ENCODE measurements at regions not wholly inside any gene's neighbourhood (a gene's known extent, or its start where the extent isn't known, plus 50 kb on each side); places are given as distances from the start of the nearest gene placed in this dataset.
A peak's percentile ranks its signal among the peaks of the same experiment; 100 is the strongest.

GRCh38 chr3:29169451-29169850 is 111.4 kb upstream of the RBMS3 start:
- no peaks in the 10 kb centered on the region for H3K36me3 ChIP-seq
- peaks cover 10 to 14% (median 13%) of the 10 kb centered on the region in 4 donors for H3K4me1 ChIP-seq
- DNase-seq (no peak), ATAC-seq (ENCODE audit: low FRiP score in 2 of 2) (no peak)
- TF ChIP-seq POLR2AphosphoS5 (IDR thresholded peaks at IDR 0.05) = no peak
- whole genome bisulfite sequencing, 2 donors = 74 to 81% methylated on average over 3 of the region's 3 CpGs
- no peaks in the 10 kb centered on the region for H3K27me3 ChIP-seq
- H3K27ac ChIP-seq = no peak overlapping the region
- no peak overlapping the region for H3K4me3 ChIP-seq
- no peaks in the 10 kb centered on the region for H3K9me3 ChIP-seq

DNA sequence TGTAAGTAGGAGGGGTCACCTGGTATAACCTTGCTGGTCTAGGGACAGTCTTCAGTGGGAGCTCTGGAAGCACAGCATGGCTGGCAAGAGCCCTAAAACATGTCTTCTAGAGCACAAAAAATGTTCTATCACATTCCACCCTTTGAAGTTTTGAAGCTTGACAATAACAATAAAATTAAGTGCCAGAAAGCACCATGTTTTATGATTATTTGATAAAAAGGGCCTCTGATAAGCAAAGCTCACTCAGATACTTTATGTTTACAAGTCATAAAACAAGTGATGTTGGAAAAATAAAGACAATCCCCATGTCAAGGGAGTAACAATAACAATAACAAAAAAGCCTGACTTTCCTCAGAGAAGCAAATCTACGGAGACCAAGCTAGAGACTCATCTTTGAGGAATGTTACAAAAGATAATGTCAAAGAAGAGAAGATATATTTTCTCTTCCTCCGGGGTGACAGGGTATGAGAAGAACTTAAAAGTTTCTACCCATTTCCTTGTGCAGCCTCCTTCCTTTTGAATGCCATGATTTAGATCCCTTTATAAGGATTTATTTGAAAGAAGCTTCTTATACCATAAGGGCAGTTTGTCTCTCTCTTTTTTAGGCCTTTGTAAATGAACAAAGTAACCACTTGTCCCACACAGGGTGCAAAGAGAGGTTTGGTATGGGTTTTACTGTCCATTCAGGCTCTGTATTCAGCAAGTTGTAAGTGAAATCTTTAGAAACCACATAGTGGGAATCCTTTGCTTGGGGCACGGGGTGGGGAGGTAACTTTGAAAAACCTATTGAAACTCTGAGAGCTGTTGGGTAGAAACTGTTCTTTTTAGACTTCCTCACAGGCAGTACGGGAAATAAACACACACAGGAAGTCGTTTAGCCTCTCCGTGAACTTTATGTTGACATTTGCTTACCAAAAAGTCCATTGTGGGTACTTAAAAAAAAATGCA is 109.6 kb upstream of the RBMS3 start:
- Histone ChIP-seq H3K4me3 (no peak overlapping the region), H3K27ac (peak overlapping the region; percentile 11 to 77 (median 56)), H3K27me3 (no peaks in the 10 kb centered on the region), H3K9me3 (no peaks in the 10 kb centered on the region), H3K36me3 (no peaks in the 10 kb centered on the region), H3K4me1 (peaks cover 10 to 14% (median 13%) of the 10 kb centered on the region in 4 donors)
- TF ChIP-seq POLR2A (IDR thresholded peaks at IDR 0.05) (no peak), EP300 (IDR thresholded peaks at IDR 0.05) (peak in 1 of 4 donors; percentile 54), POLR2AphosphoS5 (IDR thresholded peaks at IDR 0.05) (peak in 1 of 2 donors; percentile 32)
- TF ChIP-seq, protein P1, sequence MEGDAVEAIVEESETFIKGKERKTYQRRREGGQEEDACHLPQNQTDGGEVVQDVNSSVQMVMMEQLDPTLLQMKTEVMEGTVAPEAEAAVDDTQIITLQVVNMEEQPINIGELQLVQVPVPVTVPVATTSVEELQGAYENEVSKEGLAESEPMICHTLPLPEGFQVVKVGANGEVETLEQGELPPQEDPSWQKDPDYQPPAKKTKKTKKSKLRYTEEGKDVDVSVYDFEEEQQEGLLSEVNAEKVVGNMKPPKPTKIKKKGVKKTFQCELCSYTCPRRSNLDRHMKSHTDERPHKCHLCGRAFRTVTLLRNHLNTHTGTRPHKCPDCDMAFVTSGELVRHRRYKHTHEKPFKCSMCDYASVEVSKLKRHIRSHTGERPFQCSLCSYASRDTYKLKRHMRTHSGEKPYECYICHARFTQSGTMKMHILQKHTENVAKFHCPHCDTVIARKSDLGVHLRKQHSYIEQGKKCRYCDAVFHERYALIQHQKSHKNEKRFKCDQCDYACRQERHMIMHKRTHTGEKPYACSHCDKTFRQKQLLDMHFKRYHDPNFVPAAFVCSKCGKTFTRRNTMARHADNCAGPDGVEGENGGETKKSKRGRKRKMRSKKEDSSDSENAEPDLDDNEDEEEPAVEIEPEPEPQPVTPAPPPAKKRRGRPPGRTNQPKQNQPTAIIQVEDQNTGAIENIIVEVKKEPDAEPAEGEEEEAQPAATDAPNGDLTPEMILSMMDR (IDR thresholded peaks at IDR 0.05) = no peak
- no peak for DNase-seq
- 26 to 29% methylated on average over 6 of the region's 6 CpGs for WGBS, 2 donors
- ATAC-seq (ENCODE audit: low FRiP score in 2 of 2) = no peak

- H3K9me3 ChIP-seq = no peaks in the 10 kb centered on the region
- no peak for ATAC-seq (ENCODE audit: low FRiP score in 2 of 2)
- WGBS, 2 donors = 54 to 63% methylated on average over 2 of the region's 2 CpGs
- H3K4me1 ChIP-seq = peaks cover 0 to 15% (median 4%) of the 10 kb centered on the region in 4 donors
- no peaks in the 10 kb centered on the region for H3K27me3 ChIP-seq
- no peak overlapping the region for H3K4me3 ChIP-seq
- DNase-seq = no peak
- no peak overlapping the region for H3K27ac ChIP-seq
- TF ChIP-seq, protein P1 (IDR thresholded peaks at IDR 0.05) = no peak
- no peaks in the 10 kb centered on the region for H3K36me3 ChIP-seq
Observed at GRCh38 chr3:29176501-29176900, 104.4 kb upstream of the RBMS3 start.

DNA sequence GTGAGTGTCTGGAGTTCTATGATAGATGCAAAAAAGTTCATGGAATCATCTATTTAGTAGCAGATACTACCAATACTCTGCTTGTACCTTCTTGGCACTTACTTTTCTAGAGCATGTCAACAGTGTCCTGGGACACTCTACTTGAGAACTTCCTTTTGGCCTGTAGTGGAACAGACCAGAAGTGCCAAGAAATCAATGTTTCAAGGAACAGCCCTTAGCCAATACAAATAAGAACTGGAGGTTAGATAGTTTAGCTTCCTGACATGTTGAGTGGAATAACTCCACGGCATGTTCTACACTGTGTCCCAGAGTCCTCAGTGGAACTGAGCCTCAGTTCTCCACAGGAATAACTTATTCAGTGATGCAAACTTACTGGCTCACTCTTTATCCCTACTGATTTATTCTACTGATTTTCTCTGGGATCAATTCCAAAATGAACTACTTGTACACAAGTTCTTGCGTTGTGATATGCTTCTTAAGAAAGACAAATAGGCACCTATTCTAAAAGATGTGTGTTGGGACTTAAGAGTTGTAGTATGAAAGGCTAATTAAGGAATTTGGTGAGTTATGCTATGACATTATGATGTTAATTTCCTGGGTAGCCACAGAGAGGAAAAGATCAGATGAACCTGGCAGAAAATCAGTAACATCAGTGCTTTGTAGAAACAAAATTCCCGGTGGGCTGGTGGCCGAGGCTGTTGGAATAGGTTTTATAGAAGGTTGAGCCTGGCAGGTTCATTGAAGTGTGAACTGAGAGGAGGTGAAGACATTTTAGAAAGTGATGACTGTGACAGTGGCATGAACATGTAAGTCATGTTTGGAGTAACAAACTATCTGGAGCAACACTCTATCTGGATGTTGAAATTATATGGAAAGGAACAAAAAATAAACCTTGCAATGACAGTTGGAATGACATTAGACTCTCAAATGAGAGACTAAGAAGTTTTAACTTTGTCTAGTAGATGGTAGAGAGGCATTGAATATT is 101.8 kb upstream of the RBMS3 start:
- Histone ChIP-seq H3K36me3 (no peaks in the 10 kb centered on the region), H3K4me3 (no peak overlapping the region), H3K27me3 (no peaks in the 10 kb centered on the region), H3K27ac (no peak overlapping the region), H3K9me3 (no peaks in the 10 kb centered on the region), H3K4me1 (peaks cover 0 to 14% (median 1%) of the 10 kb centered on the region in 4 donors)
- no peak for TF ChIP-seq POLR2A (IDR thresholded peaks at IDR 0.05)
- TF ChIP-seq POLR2AphosphoS5 (IDR thresholded peaks at IDR 0.05) = no peak
- TF ChIP-seq EP300 (IDR thresholded peaks at IDR 0.05) = no peak
- TF ChIP-seq, protein P1 (IDR thresholded peaks at IDR 0.05) = no peak
- 63 to 69% methylated on average over 4 of the region's 4 CpGs for WGBS, 2 donors
- ATAC-seq (ENCODE audit: low FRiP score in 2 of 2) (no peak), DNase-seq (no peak)

Data from upper lobe of left lung (tissue), 6 donors.